OCI-LY7 (cell line): ENCODE measurements at regions not wholly inside any gene's neighbourhood (a gene's known extent, or its start where the extent isn't known, plus 50 kb on each side); places are given as distances from the start of the nearest gene placed in this dataset.

ENCODE experiments used
- CTCF ChIP-seq: fragments of 200-600 bp; sonication (generic); conservative IDR thresholded peaks from 2 replicates; pipeline ENCODE4 v1.5.1; 2014; ENCODE audit warnings: mild to moderate bottlenecking, antibody characterized with exemption, low read length, moderate library complexity, mixed read lengths
- EZH2phosphoT487 ChIP-seq: fragments of 200-600 bp; sonication (generic); IDR thresholded peaks from 2 replicates; pipeline ENCODE4 v1.6.1; 2018; ENCODE audit warnings: low read depth, borderline replicate concordance, mild to moderate bottlenecking, mixed run types, antibody characterized with exemption, low read length, moderate library complexity, mixed read lengths

GRCh38 chr11:70758206-70758605 lies 359.9 kb downstream of the CTTN start:
- TF ChIP-seq CTCF (no peak), EZH2phosphoT487 (no peak)
